ENCODE measurements at regions not wholly inside any gene's neighbourhood (a gene's known extent, or its start where the extent isn't known, plus 50 kb on each side); places are given as distances from the start of the nearest gene placed in this dataset.
"Not testable (repeated sequence)": the region's sequence is repeated elsewhere in the genome, so short reads cannot be mapped to it uniquely, and the experiment has no call there.

DNA sequence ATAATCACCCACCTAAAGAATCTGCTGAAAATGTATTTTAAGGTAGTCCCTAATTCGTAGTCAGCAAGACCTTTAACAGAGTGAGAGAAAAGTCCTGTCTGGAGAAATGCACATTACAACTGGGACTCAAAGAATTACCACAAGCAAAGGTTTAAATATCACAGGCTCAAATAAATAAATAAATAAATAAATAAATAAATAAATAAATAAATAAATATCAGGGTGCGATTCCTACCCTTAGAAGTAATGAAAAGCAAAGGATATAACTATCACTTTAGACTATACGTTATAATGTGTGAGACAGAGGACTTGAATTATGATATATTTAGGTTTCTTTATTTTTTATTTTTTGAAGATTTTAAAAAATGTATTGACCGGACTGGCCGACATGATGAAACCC lies 522.5 kb upstream of the ATXN7L3B start:
- Histone ChIP-seq H3K36me3 (no peaks in the 10 kb centered on the region), H3K9ac (no peak overlapping the region), H3K27ac (no peak overlapping the region), H3K4me2 (no peak overlapping the region), H3K27me3 (no peaks in the 10 kb centered on the region), H3K9me3 (replicated peaks in 1 of 11) (no peaks in the 10 kb centered on the region), H3K4me1 (no peaks in the 10 kb centered on the region), H3K4me3 (no peak overlapping the region), H4K20me1 (no peaks in the 10 kb centered on the region)
- TF ChIP-seq Cebpa-rat (IDR thresholded peaks at IDR 0.05): no peak

DNA sequence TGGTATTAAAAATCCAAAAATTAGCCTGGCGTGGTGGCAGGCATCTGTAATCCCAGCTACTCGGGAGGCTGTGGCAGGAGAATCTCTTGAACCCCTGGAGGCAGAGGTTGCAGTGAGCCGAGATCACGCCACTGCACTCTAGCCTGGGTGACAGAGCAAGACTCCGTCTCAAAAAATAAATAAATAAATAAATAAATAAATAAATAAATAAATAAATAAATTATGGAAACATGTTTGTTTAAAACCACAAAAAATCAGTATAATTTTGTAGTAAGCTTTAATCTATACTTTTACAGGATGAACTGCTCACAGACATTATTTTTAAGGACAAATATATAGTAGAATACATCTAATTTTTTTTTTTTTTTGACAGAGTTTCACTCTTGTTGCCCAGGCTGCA lies 521.3 kb upstream of the ATXN7L3B start:
- not testable (repeated sequence) for H3K9ac ChIP-seq; H3K4me3 ChIP-seq; H4K20me1 ChIP-seq; H3K4me1 ChIP-seq; H3K27ac ChIP-seq; H3K27me3 ChIP-seq; H3K9me3 ChIP-seq (replicated peaks in 1 of 11); H3K4me2 ChIP-seq; H3K36me3 ChIP-seq

DNA sequence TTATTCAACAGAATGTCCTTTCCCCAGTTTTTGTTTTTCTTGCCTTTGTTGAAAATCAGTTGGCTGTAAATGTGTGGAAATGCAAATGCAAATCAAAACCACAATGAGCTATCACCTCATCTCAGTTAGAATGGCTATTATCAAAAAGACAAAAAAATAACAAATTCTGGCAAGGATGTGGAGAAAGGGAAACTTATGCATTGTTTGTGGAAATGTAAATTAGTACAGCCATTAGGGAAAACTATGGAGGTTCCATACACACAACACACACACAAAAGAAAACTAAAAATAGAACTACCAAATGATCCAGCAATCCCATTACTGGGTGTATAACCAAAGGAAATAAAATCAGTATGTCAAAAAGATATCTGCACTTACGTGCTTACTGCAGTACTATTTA lies 518.8 kb upstream of the ATXN7L3B start:
- no peaks in the 10 kb centered on the region for H4K20me1 ChIP-seq
- no peak for TF ChIP-seq Cebpa-rat (IDR thresholded peaks at IDR 0.05)
- H3K4me1 ChIP-seq: no peaks in the 10 kb centered on the region
- H3K27me3 ChIP-seq: no peaks in the 10 kb centered on the region
- H3K9me3 ChIP-seq (replicated peaks in 1 of 11): no peaks in the 10 kb centered on the region
- H3K9ac ChIP-seq: no peak overlapping the region
- no peak overlapping the region for H3K4me2 ChIP-seq
- no peaks in the 10 kb centered on the region for H3K36me3 ChIP-seq
- no peak overlapping the region for H3K27ac ChIP-seq
- H3K4me3 ChIP-seq: no peak overlapping the region

DNA sequence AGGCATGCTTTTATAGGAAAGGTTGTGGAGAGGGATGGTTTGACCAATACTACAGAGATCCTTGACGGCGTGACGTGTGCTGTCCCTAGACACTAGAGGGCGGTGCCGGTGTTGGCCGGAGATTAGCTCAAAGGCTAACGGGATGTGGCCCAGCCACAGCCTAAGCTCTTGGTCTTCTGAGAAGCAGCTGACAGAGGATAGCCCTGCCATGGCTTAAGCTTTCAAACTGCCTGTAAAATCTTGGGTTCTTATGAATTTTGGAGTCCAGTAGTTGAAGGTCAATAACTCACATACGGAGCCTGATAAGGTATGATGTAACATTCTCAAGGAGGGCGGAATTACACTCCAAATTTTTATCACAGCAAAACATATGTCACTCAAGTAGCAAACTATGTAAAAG lies 515.7 kb upstream of the ATXN7L3B start:
- H4K20me1 ChIP-seq: no peaks in the 10 kb centered on the region
- H3K9ac ChIP-seq: no peak overlapping the region
- no peak overlapping the region for H3K4me2 ChIP-seq
- no peaks in the 10 kb centered on the region for H3K36me3 ChIP-seq
- TF ChIP-seq Cebpa-rat (IDR thresholded peaks at IDR 0.05): no peak
- no peaks in the 10 kb centered on the region for H3K27me3 ChIP-seq
- no peak overlapping the region for H3K4me3 ChIP-seq
- no peak overlapping the region for H3K27ac ChIP-seq
- 0 out of 22 replicates have a peak, but pooled peaks cover 0 to 6% (median 0%) of the 10 kb centered on the region in 11 experiments for H3K9me3 ChIP-seq (replicated peaks in 1 of 11)
- no peaks in the 10 kb centered on the region for H3K4me1 ChIP-seq

DNA sequence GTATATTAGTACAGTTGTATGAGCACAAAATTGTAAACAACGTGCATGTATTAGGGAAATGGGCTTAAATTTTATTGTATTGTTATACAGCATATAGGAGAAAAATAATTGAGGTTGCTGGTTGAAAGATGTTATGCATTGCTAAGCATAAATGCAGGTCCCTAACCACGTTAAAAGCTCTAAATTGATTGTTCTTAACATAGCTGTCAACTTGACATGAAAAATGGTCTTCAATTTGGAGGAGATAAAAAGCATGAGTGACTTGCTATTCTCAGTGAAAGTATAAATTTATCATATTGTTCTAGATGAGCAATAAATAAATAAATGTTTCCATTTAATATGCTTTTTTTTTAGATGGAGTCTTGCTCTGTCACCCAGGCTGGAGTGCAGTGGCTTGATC lies 506.6 kb upstream of the ATXN7L3B start:
- no peaks in the 10 kb centered on the region for H3K4me1 ChIP-seq
- no peak overlapping the region for H3K4me3 ChIP-seq
- H3K27me3 ChIP-seq: no peaks in the 10 kb centered on the region
- TF ChIP-seq Cebpa-rat (IDR thresholded peaks at IDR 0.05): no peak
- H3K9ac ChIP-seq: no peak overlapping the region
- H4K20me1 ChIP-seq: no peaks in the 10 kb centered on the region
- no peak overlapping the region for H3K27ac ChIP-seq
- no peak overlapping the region for H3K4me2 ChIP-seq
- no peaks in the 10 kb centered on the region for H3K9me3 ChIP-seq (replicated peaks in 1 of 11)
- H3K36me3 ChIP-seq: no peaks in the 10 kb centered on the region

DNA sequence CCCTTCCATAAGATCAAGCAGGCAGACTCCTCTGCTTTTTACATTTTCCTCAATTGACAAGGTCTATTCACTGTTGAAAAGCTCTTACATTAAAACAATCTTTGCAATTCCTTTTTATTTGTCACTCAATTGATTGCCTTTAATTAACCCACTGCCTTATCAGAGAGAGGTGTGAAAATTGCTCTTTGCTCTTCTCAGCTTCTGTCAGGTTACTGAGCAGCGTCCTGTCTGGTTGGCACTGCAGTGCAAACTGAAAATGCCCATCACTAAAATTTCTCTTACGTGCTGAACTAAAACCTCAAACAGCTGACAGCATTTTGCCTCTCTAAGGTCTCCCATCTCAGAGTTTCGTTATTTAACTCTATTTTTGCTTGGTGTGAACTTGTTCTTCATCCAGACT lies 504.1 kb upstream of the ATXN7L3B start:
- Histone ChIP-seq H3K27me3 (no peaks in the 10 kb centered on the region), H3K9ac (no peak overlapping the region), H3K4me1 (no peaks in the 10 kb centered on the region), H3K4me2 (no peak overlapping the region), H3K4me3 (no peak overlapping the region), H4K20me1 (no peaks in the 10 kb centered on the region), H3K27ac (no peak overlapping the region), H3K36me3 (no peaks in the 10 kb centered on the region), H3K9me3 (replicated peaks in 1 of 11) (no peaks in the 10 kb centered on the region)
- TF ChIP-seq Cebpa-rat (IDR thresholded peaks at IDR 0.05): no peak

DNA sequence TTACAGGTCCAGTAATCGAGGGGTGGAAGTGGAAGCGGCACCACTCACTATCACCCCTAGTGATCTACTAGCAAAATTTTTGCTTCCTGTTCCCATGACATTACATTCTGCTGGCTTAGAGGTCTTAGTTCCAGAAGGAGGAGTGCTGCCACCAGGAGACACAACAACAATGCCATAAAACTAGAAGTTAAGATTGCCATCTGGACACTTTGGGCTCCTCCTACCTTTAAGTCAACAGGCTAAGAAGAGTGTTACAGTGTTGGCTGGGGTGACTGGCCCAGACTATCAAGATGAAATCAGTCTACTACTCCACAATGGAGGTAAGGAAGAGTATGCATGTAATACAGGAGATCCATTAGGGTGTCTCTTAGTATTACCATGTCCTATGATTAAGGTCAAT lies 498.5 kb upstream of the ATXN7L3B start:
- H3K9ac ChIP-seq; H3K4me2 ChIP-seq; H4K20me1 ChIP-seq; H3K4me1 ChIP-seq; H3K27ac ChIP-seq; H3K9me3 ChIP-seq (replicated peaks in 1 of 11); H3K36me3 ChIP-seq; H3K27me3 ChIP-seq; H3K4me3 ChIP-seq: not testable (repeated sequence)

DNA sequence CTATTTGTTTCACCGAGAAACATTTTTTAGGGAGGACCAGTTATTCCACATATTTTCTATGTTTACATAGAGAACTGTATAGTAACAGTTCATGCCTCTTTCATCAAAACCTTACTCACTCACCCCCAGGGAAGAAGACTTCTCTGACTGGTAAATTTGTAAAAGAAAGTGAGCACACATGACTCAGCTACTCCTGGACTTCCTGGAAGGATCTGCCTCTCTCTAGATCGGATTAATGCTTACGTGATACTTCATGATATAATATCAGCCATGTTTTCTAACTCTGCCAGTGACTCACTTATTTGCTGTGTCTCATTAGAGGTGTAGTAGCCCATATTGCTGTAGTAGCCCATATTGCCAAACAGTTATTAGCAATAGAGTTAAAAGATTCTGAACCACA lies 494.3 kb upstream of the ATXN7L3B start:
- H3K4me1 ChIP-seq: no peaks in the 10 kb centered on the region
- no peak overlapping the region for H3K4me2 ChIP-seq
- TF ChIP-seq Cebpa-rat (IDR thresholded peaks at IDR 0.05): no peak
- no peak overlapping the region for H3K4me3 ChIP-seq
- no peaks in the 10 kb centered on the region; a peak in 1 of 22 replicates for H4K20me1 ChIP-seq
- no peaks in the 10 kb centered on the region for H3K9me3 ChIP-seq (replicated peaks in 1 of 11)
- H3K9ac ChIP-seq: no peak overlapping the region
- H3K36me3 ChIP-seq: no peaks in the 10 kb centered on the region
- no peak overlapping the region for H3K27ac ChIP-seq
- H3K27me3 ChIP-seq: no peaks in the 10 kb centered on the region

DNA sequence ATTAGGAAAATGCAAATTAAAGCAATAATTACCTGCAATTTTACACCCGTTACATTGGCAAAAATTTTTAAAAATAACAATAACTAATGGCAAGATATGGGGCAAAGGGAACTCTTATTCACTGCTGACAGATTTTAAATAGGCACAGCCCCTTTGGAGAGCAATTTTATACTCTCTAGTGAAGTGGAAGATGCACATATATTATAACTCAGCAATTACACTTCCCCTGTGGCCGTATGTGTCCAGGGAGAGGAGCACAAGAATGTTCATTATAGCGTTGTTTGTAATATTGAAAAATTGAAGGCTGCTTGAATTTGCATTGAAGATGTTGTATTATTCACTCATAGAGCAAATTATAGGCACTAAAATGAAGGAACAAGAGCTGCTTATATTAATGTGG lies 488.3 kb upstream of the ATXN7L3B start:
- no peaks in the 10 kb centered on the region for H3K4me1 ChIP-seq
- no peak overlapping the region for H3K4me3 ChIP-seq
- no peak overlapping the region for H3K4me2 ChIP-seq
- no peak overlapping the region for H3K9ac ChIP-seq
- H4K20me1 ChIP-seq: no peaks in the 10 kb centered on the region
- no peaks in the 10 kb centered on the region for H3K36me3 ChIP-seq
- H3K27ac ChIP-seq: no peak overlapping the region
- H3K27me3 ChIP-seq: no peaks in the 10 kb centered on the region
- no peaks in the 10 kb centered on the region for H3K9me3 ChIP-seq (replicated peaks in 1 of 11)
- no peak for TF ChIP-seq Cebpa-rat (IDR thresholded peaks at IDR 0.05)

DNA sequence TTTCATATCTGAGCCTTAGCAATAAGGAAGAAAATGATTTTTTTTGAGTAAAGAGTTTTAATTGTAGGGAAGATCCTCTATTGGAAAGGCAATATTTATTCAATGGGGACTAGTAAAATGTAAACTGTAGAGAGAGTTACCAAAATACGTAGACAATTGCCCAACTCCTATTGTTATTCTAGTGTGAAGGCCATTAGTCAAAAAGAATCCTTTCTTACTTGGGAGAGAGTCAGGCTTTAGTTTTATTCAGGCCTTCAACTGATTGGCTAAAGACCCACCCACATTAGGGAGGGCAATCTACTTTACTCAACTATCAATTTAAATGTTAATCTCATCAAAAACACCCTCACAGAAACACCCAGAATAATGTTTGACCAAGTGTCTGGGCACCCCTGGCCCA lies 485.8 kb upstream of the ATXN7L3B start:
- TF ChIP-seq Cebpa-rat (IDR thresholded peaks at IDR 0.05): no peak
- no peak overlapping the region for H3K27ac ChIP-seq
- no peaks in the 10 kb centered on the region for H3K36me3 ChIP-seq
- H3K4me2 ChIP-seq: no peak overlapping the region
- H3K27me3 ChIP-seq: no peaks in the 10 kb centered on the region
- no peak overlapping the region for H3K9ac ChIP-seq
- H3K4me1 ChIP-seq: no peaks in the 10 kb centered on the region
- H3K4me3 ChIP-seq: no peak overlapping the region
- H4K20me1 ChIP-seq: no peaks in the 10 kb centered on the region
- no peaks in the 10 kb centered on the region for H3K9me3 ChIP-seq (replicated peaks in 1 of 11)

DNA sequence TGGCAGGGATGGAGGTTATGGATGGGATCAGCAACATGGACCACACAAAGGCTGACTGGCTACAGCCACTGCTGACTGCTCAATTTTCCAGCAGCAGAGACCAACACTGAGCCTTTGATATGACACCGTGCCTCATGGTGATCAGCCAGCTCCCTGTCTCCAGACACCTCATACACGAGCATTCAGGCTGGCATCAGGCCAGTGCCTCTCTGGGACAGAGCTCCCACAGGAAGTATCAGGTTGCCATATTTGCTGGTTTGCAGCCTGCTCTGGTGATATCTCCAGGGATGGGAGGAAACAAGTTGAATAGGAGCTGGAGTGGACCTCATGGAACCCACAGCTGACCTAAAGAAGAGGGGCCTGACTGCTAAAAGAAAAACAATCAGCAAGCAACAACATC lies 471.2 kb upstream of the ATXN7L3B start:
- Histone ChIP-seq H3K9me3 (replicated peaks in 1 of 11) (peaks cover 0 to 10% (median 0%) of the 10 kb centered on the region in 11 experiments; a peak in 7 of 22 replicates), H3K4me3 (no peak overlapping the region), H3K9ac (no peak overlapping the region), H3K36me3 (no peaks in the 10 kb centered on the region), H3K27me3 (no peaks in the 10 kb centered on the region), H3K27ac (no peak overlapping the region), H3K4me2 (no peak overlapping the region), H4K20me1 (no peaks in the 10 kb centered on the region), H3K4me1 (no peaks in the 10 kb centered on the region)
- TF ChIP-seq Cebpa-rat (IDR thresholded peaks at IDR 0.05): no peak
